ENCODE measurements at regions not wholly inside any gene's neighbourhood (a gene's known extent, or its start where the extent isn't known, plus 50 kb on each side); places are given as distances from the start of the nearest gene placed in this dataset.
"Not testable (repeated sequence)": the region's sequence is repeated elsewhere in the genome, so short reads cannot be mapped to it uniquely, and the experiment has no call there.

DNA sequence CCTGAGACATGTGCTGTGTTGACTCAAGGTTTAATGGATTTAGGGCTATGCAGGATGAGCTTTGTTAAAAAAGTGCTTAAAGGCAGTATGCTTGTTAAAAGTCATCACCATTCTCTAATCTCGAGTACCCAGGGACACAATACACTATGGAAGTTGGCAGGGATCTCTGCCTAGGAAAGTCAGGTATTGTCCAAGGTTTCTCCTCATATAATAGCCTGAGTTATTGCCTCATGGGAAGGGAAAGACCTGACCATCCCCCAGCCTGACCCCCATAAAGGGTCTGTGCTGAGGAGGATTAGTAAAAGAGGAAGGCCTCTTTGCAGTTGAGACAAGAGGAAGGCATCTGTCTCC lies 109.7 kb downstream of the ZNF486 start:
- H2BK5ac ChIP-seq (ENCODE audit: low read depth, low read length, poor library complexity, severe bottlenecking); H3K4me3 ChIP-seq (ENCODE audit: insufficient read depth, low read depth, low read length); POLR2A ChIA-PET (ENCODE audit: unreplicated experiment); H3K18ac ChIP-seq (ENCODE audit: low read depth, low read length); H2AK5ac ChIP-seq (ENCODE audit: low read depth, low read length); H2AFZ ChIP-seq (replicated peaks; ENCODE audit: low read length, poor library complexity); H3K4me2 ChIP-seq (ENCODE audit: low read depth, low read length); H3K36me3 ChIP-seq (ENCODE audit: control insufficient read depth, insufficient read depth, low read length); H2BK120ac ChIP-seq (ENCODE audit: low read depth, low read length); H3K56ac ChIP-seq (ENCODE audit: extremely low read depth, insufficient read depth, low read length); dilution Hi-C loops (cut with HindIII; ENCODE audit: low sequenced_read_pairs, unreplicated experiment); H3K27me3 ChIP-seq (ENCODE audit: control insufficient read depth, insufficient read depth, low read length); H4K20me1 ChIP-seq (ENCODE audit: insufficient read depth, low read length); H2BK20ac ChIP-seq (ENCODE audit: low read depth, low read length); in situ Hi-C loops (cut with MboI; ENCODE audit: low sequenced_read_pairs); DNase-seq; H3K14ac ChIP-seq (replicated peaks; ENCODE audit: low read depth, low read length); H3K9ac ChIP-seq (ENCODE audit: low read depth, low read length); H4K8ac ChIP-seq (ENCODE audit: low read depth in 2 of 2, low read length in 2 of 2); H4K5ac ChIP-seq (ENCODE audit: low read depth, low read length); H3K27ac ChIP-seq (ENCODE audit: insufficient read depth, low read length); H3K9me1 ChIP-seq (ENCODE audit: insufficient read depth, low read length); H3K4ac ChIP-seq (ENCODE audit: low read depth, low read length); H2AK9ac ChIP-seq (replicated peaks; ENCODE audit: low read depth, low read length, poor library complexity); H3K23ac ChIP-seq (ENCODE audit: low read depth, low read length); H3K4me1 ChIP-seq (ENCODE audit: control insufficient read depth, insufficient read depth, low read length); BruUV-seq (replicated peaks); CTCF ChIA-PET; ATAC-seq (ENCODE audit: low read depth); H2BK15ac ChIP-seq (ENCODE audit: low read depth, low read length); intact Hi-C loops (cut with micrococcal nuclease); H3K79me1 ChIP-seq (ENCODE audit: low read depth in 1 of 2, low read length in 2 of 2); H4K91ac ChIP-seq (ENCODE audit: insufficient read depth, low read depth, low read length): not testable (repeated sequence)
- peaks cover 12% of the 10 kb centered on the region for H3K9me3 ChIP-seq (ENCODE audit: control insufficient read depth, insufficient read depth, low read length)
- WGBS, 2 experiments (ENCODE audit: extremely low coverage in 2 of 2, insufficient read length in 1 of 2), result no CpG with 5 or more reads among the region's 1 CpG
